ENCODE measurements at regions not wholly inside any gene's neighbourhood (a gene's known extent, or its start where the extent isn't known, plus 50 kb on each side); places are given as distances from the start of the nearest gene placed in this dataset.

GRCh38 chr18:55685638-55686037 is 97.6 kb upstream of the TCF4 start:
- no peak for TF ChIP-seq POLR2A (IDR thresholded peaks at IDR 0.05)
- TF ChIP-seq CTCF (IDR thresholded peaks at IDR 0.05) = no peak
